Body of pancreas (tissue), 4 donors: ENCODE measurements at regions not wholly inside any gene's neighbourhood (a gene's known extent, or its start where the extent isn't known, plus 50 kb on each side); places are given as distances from the start of the nearest gene placed in this dataset.

Experiments
- POLR2A ChIP-seq, 3 donors: fragments of 450-650 bp; IDR thresholded peaks; one replicate each; pipeline ENCODE4 v1.6.1; 2016; ENCODE audit warnings: antibody characterized with exemption in 3 of 3, mild to moderate bottlenecking in 2 of 3
- TF ChIP-seq, protein P1 (sequence below), 7 experiments: fragments of 450-650 bp in 4 of 7; fragments of 200-600 bp in 3 of 7; sonication (generic) in 3 of 7; IDR thresholded peaks; one replicate each; pipeline ENCODE4 v1.5.1; 2016 to 2019; ENCODE audit warnings: antibody characterized with exemption in 7 of 7

- TF ChIP-seq, protein P1, sequence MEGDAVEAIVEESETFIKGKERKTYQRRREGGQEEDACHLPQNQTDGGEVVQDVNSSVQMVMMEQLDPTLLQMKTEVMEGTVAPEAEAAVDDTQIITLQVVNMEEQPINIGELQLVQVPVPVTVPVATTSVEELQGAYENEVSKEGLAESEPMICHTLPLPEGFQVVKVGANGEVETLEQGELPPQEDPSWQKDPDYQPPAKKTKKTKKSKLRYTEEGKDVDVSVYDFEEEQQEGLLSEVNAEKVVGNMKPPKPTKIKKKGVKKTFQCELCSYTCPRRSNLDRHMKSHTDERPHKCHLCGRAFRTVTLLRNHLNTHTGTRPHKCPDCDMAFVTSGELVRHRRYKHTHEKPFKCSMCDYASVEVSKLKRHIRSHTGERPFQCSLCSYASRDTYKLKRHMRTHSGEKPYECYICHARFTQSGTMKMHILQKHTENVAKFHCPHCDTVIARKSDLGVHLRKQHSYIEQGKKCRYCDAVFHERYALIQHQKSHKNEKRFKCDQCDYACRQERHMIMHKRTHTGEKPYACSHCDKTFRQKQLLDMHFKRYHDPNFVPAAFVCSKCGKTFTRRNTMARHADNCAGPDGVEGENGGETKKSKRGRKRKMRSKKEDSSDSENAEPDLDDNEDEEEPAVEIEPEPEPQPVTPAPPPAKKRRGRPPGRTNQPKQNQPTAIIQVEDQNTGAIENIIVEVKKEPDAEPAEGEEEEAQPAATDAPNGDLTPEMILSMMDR (IDR thresholded peaks at IDR 0.05): no peak
- TF ChIP-seq POLR2A (IDR thresholded peaks at IDR 0.05): no peak
Observed at GRCh38 chr9:16135968-16136367, 583.1 kb downstream of the CCDC171 start.
